H9 (cell line): ENCODE measurements at regions not wholly inside any gene's neighbourhood (a gene's known extent, or its start where the extent isn't known, plus 50 kb on each side); places are given as distances from the start of the nearest gene placed in this dataset.

ENCODE experiments used
- DNase-seq: peaks from one replicate; pipeline ENCODE4 v3.0.0-alpha.2; 2017
- H2AFZ ChIP-seq: one replicate; pipeline ENCODE4 v1.6.1; 2013; ENCODE audit warnings: mild to moderate bottlenecking, low read length, control low read depth, moderate library complexity
- H2AK5ac ChIP-seq: 2 replicates; pipeline ENCODE4 v1.6.1; 2013; ENCODE audit warnings: low read length, control low read depth, mixed read lengths; ENCODE audit not compliant: insufficient read length
- H2BK120ac ChIP-seq: one replicate; pipeline ENCODE4 v1.6.1; 2013; ENCODE audit warnings: low read depth, mild to moderate bottlenecking, low read length, control low read depth, inconsistent platforms; ENCODE audit not compliant: poor library complexity, severe bottlenecking
- H2BK12ac ChIP-seq: 2 replicates; pipeline ENCODE4 v1.6.1; 2013; ENCODE audit warnings: low read length, control low read depth, mixed read lengths, low read depth; ENCODE audit not compliant: insufficient read length
- H2BK15ac ChIP-seq: 2 replicates; pipeline ENCODE4 v1.6.1; 2013; ENCODE audit warnings: low read depth, low read length, control low read depth
- H2BK20ac ChIP-seq: one replicate; pipeline ENCODE4 v1.6.1; 2013; ENCODE audit warnings: low read depth, mild to moderate bottlenecking, low read length, control low read depth, inconsistent platforms; ENCODE audit not compliant: poor library complexity, severe bottlenecking
- H2BK5ac ChIP-seq: 2 replicates; pipeline ENCODE4 v1.6.1; 2013; ENCODE audit warnings: low read length, control low read depth, mixed read lengths; ENCODE audit not compliant: insufficient read length
- H3K14ac ChIP-seq: 2 replicates; pipeline ENCODE4 v1.6.1; 2013; ENCODE audit warnings: low read length, control low read depth; ENCODE audit not compliant: insufficient read depth
- H3K18ac ChIP-seq: 2 replicates; pipeline ENCODE4 v1.6.1; 2013; ENCODE audit warnings: low read depth, mild to moderate bottlenecking, mixed read lengths, low read length, control low read depth; ENCODE audit not compliant: insufficient read length
- H3K23ac ChIP-seq: 2 replicates; pipeline ENCODE4 v1.6.1; 2013; ENCODE audit warnings: low read length, control low read depth, mixed read lengths, low read depth; ENCODE audit not compliant: insufficient read length
- H3K23me2 ChIP-seq: 2 replicates; pipeline ENCODE4 v1.6.1; 2013; ENCODE audit warnings: low read depth, mild to moderate bottlenecking, mixed read lengths, low read length, control low read depth; ENCODE audit not compliant: insufficient read length, poor library complexity, severe bottlenecking
- H3K27ac ChIP-seq: 2 replicates; pipeline ENCODE4 v1.5.1; 2013; ENCODE audit warnings: low read length, control low read depth, mixed read lengths, low read depth; ENCODE audit not compliant: insufficient read length
- H3K27me3 ChIP-seq: 2 replicates; pipeline ENCODE4 v1.6.1; 2013; ENCODE audit warnings: low read length, control low read depth, inconsistent platforms; ENCODE audit not compliant: insufficient read depth
- H3K4ac ChIP-seq: 2 replicates; pipeline ENCODE4 v1.6.1; 2013; ENCODE audit warnings: low read depth, mild to moderate bottlenecking, control low read depth, inconsistent platforms, low read length, moderate library complexity
- H3K4me1 ChIP-seq: 2 replicates; pipeline ENCODE4 v1.6.1; 2013; ENCODE audit warnings: low read length, control low read depth, inconsistent platforms; ENCODE audit not compliant: insufficient read depth
- H3K4me2 ChIP-seq: 2 replicates; pipeline ENCODE4 v1.6.1; 2013; ENCODE audit warnings: low read length, control low read depth, mixed read lengths; ENCODE audit not compliant: insufficient read length, insufficient read depth
- H3K56ac ChIP-seq: 2 replicates; pipeline ENCODE4 v1.6.1; 2013; ENCODE audit warnings: low read depth, mild to moderate bottlenecking, mixed read lengths, low read length, control low read depth; ENCODE audit not compliant: insufficient read length
- H3K79me1 ChIP-seq: 2 replicates; pipeline ENCODE4 v1.6.1; 2013; ENCODE audit warnings: low read depth, mild to moderate bottlenecking, moderate library complexity, low read length, control low read depth, inconsistent platforms; ENCODE audit not compliant: insufficient read depth, poor library complexity, severe bottlenecking
- H3K79me2 ChIP-seq: 2 replicates; pipeline ENCODE4 v1.6.1; 2013; ENCODE audit warnings: low read length, control low read depth, inconsistent platforms; ENCODE audit not compliant: insufficient read depth
- H3K9ac ChIP-seq: 2 replicates; pipeline ENCODE4 v1.6.1; 2013; ENCODE audit warnings: low read length, control low read depth, mixed read lengths; ENCODE audit not compliant: insufficient read length; ENCODE audit errors: extremely low read depth
- H3K9me3 ChIP-seq: one replicate; pipeline ENCODE4 v1.6.1; 2013; ENCODE audit warnings: low read depth, low read length, inconsistent platforms; ENCODE audit not compliant: control insufficient read depth
- H3T11ph ChIP-seq: one replicate; pipeline ENCODE4 v1.6.1; 2013; ENCODE audit warnings: mild to moderate bottlenecking, low read length, control low read depth, inconsistent platforms
- H4K20me1 ChIP-seq: one replicate; pipeline ENCODE4 v1.6.1; 2013; ENCODE audit not compliant: control insufficient read depth, insufficient read length, insufficient read depth
- H4K5ac ChIP-seq: 2 replicates; pipeline ENCODE4 v1.6.1; 2013; ENCODE audit warnings: low read depth, mild to moderate bottlenecking, mixed read lengths, low read length, control low read depth; ENCODE audit not compliant: insufficient read length
- H4K8ac ChIP-seq: replicated peaks from 2 replicates; pipeline ENCODE4 v1.6.1; 2013; ENCODE audit warnings: low read length, control low read depth, mixed read lengths, low read depth; ENCODE audit not compliant: insufficient read length
- H4K91ac ChIP-seq: 2 replicates; pipeline ENCODE4 v1.6.1; 2013; ENCODE audit warnings: low read depth, mild to moderate bottlenecking, moderate library complexity, mixed read lengths, low read length, control low read depth; ENCODE audit not compliant: insufficient read length
- H3K27ac Mint-ChIP-seq, 3 experiments: 2 replicates in 2 of 3; 3 replicates in 1 of 3; pipeline ENCODE4 v1.8.0; 2020 to 2021; ENCODE audit warnings: mixed read lengths in 3 of 3, mild to moderate bottlenecking in 1 of 3, moderate library complexity in 1 of 3
- H3K27me3 Mint-ChIP-seq: 2 replicates; pipeline ENCODE4 v1.8.0; 2021; ENCODE audit warnings: low read depth, mild to moderate bottlenecking, moderate library complexity, mixed read lengths
- H3K36me3 Mint-ChIP-seq, 3 experiments: 2 replicates in 2 of 3; 3 replicates in 1 of 3; pipeline ENCODE4 v1.8.0; 2020 to 2021; ENCODE audit warnings: low read depth in 3 of 3, mixed read lengths in 3 of 3; ENCODE audit not compliant: insufficient read depth in 1 of 3
- H3K4me1 Mint-ChIP-seq, 2 experiments: 2 replicates each; pipeline ENCODE4 v1.8.0; 2020; ENCODE audit warnings: mixed read lengths in 2 of 2
- H3K4me3 Mint-ChIP-seq, 2 experiments: 2 replicates in 1 of 2; 3 replicates in 1 of 2; pipeline ENCODE4 v1.8.0; 2020 to 2021; ENCODE audit warnings: mild to moderate bottlenecking in 2 of 2, mixed read lengths in 2 of 2, moderate library complexity in 1 of 2
- H3K9me3 Mint-ChIP-seq, 2 experiments: 2 replicates in 1 of 2; 3 replicates in 1 of 2; pipeline ENCODE4 v1.8.0; 2020; ENCODE audit warnings: mild to moderate bottlenecking in 2 of 2, mixed read lengths in 2 of 2, moderate library complexity in 1 of 2
- CTCF ChIP-seq: fragments of 200-600 bp; sonication (generic); conservative IDR thresholded peaks from 3 replicates; pipeline ENCODE4 v1.8.0; 2021; ENCODE audit warnings: antibody characterized with exemption, mild to moderate bottlenecking
- whole genome bisulfite sequencing: extraction: QIAGEN DNeasy Blood & Tissue Kit; methylation state at CpG from one replicate; pipeline ENCODE4 v1.1.7; 2013; ENCODE audit warnings: missing lambda C conversion rate, low lambda C conversion rate, mixed read lengths; ENCODE audit not compliant: insufficient read length; ENCODE audit errors: extremely low coverage; 5-methylcytosine and 5-hydroxymethylcytosine counted together

- Histone ChIP-seq H2AFZ (no peak overlapping the region), H3K56ac (no peak overlapping the region), H3K9me3 (no peaks in the 10 kb centered on the region), H4K91ac (no peak overlapping the region), H2AK5ac (no peak overlapping the region), H4K5ac (no peak overlapping the region), H3K23ac (no peak overlapping the region), H2BK20ac (no peak overlapping the region), H3K27ac (no peak overlapping the region), H3K79me2 (no peaks in the 10 kb centered on the region), H2BK15ac (no peak overlapping the region), H3T11ph (no peak overlapping the region), H3K14ac (no peak overlapping the region), H2BK120ac (no peak overlapping the region), H3K4me2 (no peak overlapping the region), H3K79me1 (no peaks in the 10 kb centered on the region), H4K20me1 (no peaks in the 10 kb centered on the region), H3K4ac (no peak overlapping the region), H3K4me1 (no peaks in the 10 kb centered on the region), H3K9ac (no peak overlapping the region), H2BK12ac (no peak overlapping the region), H3K18ac (no peak overlapping the region), H3K27me3 (no peaks in the 10 kb centered on the region), H3K23me2 (no peaks in the 10 kb centered on the region), H2BK5ac (no peak overlapping the region), H4K8ac (no peak overlapping the region)
- Mint-ChIP-seq H3K27me3 (no peaks in the 10 kb centered on the region), H3K36me3 (no peaks in the 10 kb centered on the region), H3K4me1 (peaks cover 3 to 9% of the 10 kb centered on the region in 2 experiments; a peak in 3 of 4 replicates), H3K9me3 (no peaks in the 10 kb centered on the region), H3K4me3 (no peak overlapping the region), H3K27ac (no peak overlapping the region)
- no CpG with 5 or more reads among the region's 1 CpG for WGBS
- no peak for DNase-seq
- TF ChIP-seq CTCF: no peak
These were observed 1160.0 kb downstream of the HACE1 start for GRCh38 chr6:103699769-103700168.
